SK-N-SH (cell line): ENCODE measurements at regions not wholly inside any gene's neighbourhood (a gene's known extent, or its start where the extent isn't known, plus 50 kb on each side); places are given as distances from the start of the nearest gene placed in this dataset.

ENCODE experiments used
- EZH2phosphoT487 ChIP-seq: fragments of 200-600 bp; sonication (generic); IDR thresholded peaks from 2 replicates; pipeline ENCODE4 v1.6.1; 2017; ENCODE audit warnings: low read depth, mixed run types, mild to moderate bottlenecking, antibody characterized with exemption, moderate library complexity, borderline replicate concordance
- IRF3 ChIP-seq: fragments of 150-350 bp; IDR thresholded peaks from 2 replicates; pipeline ENCODE4 v1.6.1; 2016; ENCODE audit warnings: mild to moderate bottlenecking, low read depth, low read length
- MXI1 ChIP-seq: IDR thresholded peaks from 2 replicates; pipeline ENCODE4 v1.6.1; 2012; ENCODE audit warnings: mild to moderate bottlenecking, low read depth, low read length, improper control_type of control experiment
- POLR2AphosphoS5 ChIP-seq: IDR thresholded peaks from 2 replicates; pipeline ENCODE4 v1.6.1; 2012; ENCODE audit warnings: low read depth, low read length
- RAD21 ChIP-seq: IDR thresholded peaks from 2 replicates; pipeline ENCODE4 v1.6.1; 2012; ENCODE audit warnings: mild to moderate bottlenecking, low read length
- SIN3A ChIP-seq: IDR thresholded peaks from 2 replicates; pipeline ENCODE4 v1.6.1; 2012; ENCODE audit warnings: low read depth, mild to moderate bottlenecking, low read length, moderate library complexity, borderline replicate concordance
- SMC3 ChIP-seq: IDR thresholded peaks from 2 replicates; pipeline ENCODE4 v1.6.1; 2012; ENCODE audit warnings: low read depth, low read length, improper control_type of control experiment
- TAF1 ChIP-seq: IDR thresholded peaks from 2 replicates; pipeline ENCODE4 v1.6.1; 2012; ENCODE audit warnings: low read depth, mild to moderate bottlenecking, low read length, moderate library complexity, borderline replicate concordance
- USF1 ChIP-seq: IDR thresholded peaks from 2 replicates; pipeline ENCODE4 v1.4.0; 2012; ENCODE audit warnings: low read depth, borderline replicate concordance
- USF2 ChIP-seq: fragments of 150-350 bp; IDR thresholded peaks from 2 replicates; pipeline ENCODE4 v1.6.1; 2017; ENCODE audit warnings: antibody characterized with exemption, low read length, low read depth, borderline replicate concordance
- TF ChIP-seq, protein P1 (sequence below): IDR thresholded peaks from 2 replicates; pipeline ENCODE4 v1.4.0; 2012; ENCODE audit warnings: low read depth
- TF ChIP-seq, protein P2 (sequence below): fragments of 200-600 bp; sonication (generic); IDR thresholded peaks from 2 replicates; pipeline ENCODE4 v1.6.1; 2017; ENCODE audit warnings: antibody characterized with exemption, mild to moderate bottlenecking, moderate library complexity
- TF ChIP-seq, protein P3 (sequence below): IDR thresholded peaks from 2 replicates; pipeline ENCODE4 v1.4.0; 2012; ENCODE audit warnings: low read depth, borderline replicate concordance

DNA sequence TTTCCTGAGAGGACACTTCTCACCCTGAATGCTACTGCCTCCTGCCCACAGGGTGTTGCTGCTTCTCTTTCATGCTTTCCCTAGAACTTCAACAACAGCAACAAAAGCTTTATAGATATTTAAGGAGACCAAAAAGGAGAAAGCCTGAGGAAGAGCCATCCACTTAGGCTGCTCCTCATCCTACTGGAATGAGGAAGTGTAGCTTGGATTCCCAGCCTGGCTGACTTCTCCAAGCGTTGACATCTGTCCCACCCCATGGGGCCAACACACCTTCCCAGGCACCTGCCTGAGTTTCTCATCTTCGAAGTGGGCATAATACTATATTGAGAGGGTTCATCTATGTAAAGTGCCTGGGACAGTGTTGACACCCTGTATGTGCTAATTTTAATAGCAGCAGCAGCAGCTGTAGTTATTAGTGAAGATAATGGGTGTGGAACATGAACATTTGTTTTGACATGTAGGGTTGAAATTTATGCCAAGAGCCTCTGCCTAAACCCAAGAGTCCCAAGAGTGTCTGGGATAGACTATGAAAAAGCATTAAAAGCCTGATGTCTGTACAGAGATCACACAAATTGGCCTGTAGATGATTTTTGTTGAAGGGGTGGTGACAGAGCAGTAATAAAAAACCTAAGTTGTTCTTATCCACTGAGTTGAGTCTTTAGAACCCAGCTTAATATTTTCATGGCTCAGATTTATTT lies 96.5 kb upstream of the PIAS1 start:
- TF ChIP-seq TAF1, result no peak
- TF ChIP-seq SIN3A, result no peak
- TF ChIP-seq RAD21, result no peak
- no peak for TF ChIP-seq IRF3
- TF ChIP-seq, protein P1, sequence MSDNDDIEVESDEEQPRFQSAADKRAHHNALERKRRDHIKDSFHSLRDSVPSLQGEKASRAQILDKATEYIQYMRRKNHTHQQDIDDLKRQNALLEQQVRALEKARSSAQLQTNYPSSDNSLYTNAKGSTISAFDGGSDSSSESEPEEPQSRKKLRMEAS, result no peak
- TF ChIP-seq, protein P2, sequence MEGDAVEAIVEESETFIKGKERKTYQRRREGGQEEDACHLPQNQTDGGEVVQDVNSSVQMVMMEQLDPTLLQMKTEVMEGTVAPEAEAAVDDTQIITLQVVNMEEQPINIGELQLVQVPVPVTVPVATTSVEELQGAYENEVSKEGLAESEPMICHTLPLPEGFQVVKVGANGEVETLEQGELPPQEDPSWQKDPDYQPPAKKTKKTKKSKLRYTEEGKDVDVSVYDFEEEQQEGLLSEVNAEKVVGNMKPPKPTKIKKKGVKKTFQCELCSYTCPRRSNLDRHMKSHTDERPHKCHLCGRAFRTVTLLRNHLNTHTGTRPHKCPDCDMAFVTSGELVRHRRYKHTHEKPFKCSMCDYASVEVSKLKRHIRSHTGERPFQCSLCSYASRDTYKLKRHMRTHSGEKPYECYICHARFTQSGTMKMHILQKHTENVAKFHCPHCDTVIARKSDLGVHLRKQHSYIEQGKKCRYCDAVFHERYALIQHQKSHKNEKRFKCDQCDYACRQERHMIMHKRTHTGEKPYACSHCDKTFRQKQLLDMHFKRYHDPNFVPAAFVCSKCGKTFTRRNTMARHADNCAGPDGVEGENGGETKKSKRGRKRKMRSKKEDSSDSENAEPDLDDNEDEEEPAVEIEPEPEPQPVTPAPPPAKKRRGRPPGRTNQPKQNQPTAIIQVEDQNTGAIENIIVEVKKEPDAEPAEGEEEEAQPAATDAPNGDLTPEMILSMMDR, result no peak
- no peak for TF ChIP-seq POLR2AphosphoS5
- TF ChIP-seq, protein P3, sequence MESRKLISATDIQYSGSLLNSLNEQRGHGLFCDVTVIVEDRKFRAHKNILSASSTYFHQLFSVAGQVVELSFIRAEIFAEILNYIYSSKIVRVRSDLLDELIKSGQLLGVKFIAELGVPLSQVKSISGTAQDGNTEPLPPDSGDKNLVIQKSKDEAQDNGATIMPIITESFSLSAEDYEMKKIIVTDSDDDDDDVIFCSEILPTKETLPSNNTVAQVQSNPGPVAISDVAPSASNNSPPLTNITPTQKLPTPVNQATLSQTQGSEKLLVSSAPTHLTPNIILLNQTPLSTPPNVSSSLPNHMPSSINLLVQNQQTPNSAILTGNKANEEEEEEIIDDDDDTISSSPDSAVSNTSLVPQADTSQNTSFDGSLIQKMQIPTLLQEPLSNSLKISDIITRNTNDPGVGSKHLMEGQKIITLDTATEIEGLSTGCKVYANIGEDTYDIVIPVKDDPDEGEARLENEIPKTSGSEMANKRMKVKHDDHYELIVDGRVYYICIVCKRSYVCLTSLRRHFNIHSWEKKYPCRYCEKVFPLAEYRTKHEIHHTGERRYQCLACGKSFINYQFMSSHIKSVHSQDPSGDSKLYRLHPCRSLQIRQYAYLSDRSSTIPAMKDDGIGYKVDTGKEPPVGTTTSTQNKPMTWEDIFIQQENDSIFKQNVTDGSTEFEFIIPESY, result no peak
- no peak for TF ChIP-seq EZH2phosphoT487
- no peak for TF ChIP-seq USF2
- TF ChIP-seq MXI1, result no peak
- no peak for TF ChIP-seq SMC3
- no peak for TF ChIP-seq USF1
